Neutrophil (primary cell): ENCODE measurements at regions not wholly inside any gene's neighbourhood (a gene's known extent, or its start where the extent isn't known, plus 50 kb on each side); places are given as distances from the start of the nearest gene placed in this dataset.

Experiments used
- H3K27ac ChIP-seq: fragments of 200-600 bp; sonication (generic); 2 replicates; pipeline ENCODE4 v1.5.1; 2016; ENCODE audit warnings: mild to moderate bottlenecking, moderate library complexity
- H3K27me3 ChIP-seq: fragments of 200-600 bp; sonication (generic); 2 replicates; pipeline ENCODE4 v1.6.0; 2016; ENCODE audit warnings: mild to moderate bottlenecking
- H3K36me3 ChIP-seq: fragments of 200-600 bp; sonication (generic); 2 replicates; pipeline ENCODE4 v1.5.1; 2017
- H3K4me1 ChIP-seq, 2 experiments: fragments of 200-600 bp in 1 of 2; sonication (generic) in 1 of 2; 1 replicate in 1 of 2; 2 replicates in 1 of 2; pipeline versions ENCODE4 v1.5.1 to v1.6.1; 2013 to 2016; ENCODE audit warnings: low read depth in 1 of 2, low read length in 1 of 2, mild to moderate bottlenecking in 1 of 2, moderate library complexity in 1 of 2; ENCODE audit not compliant: control insufficient read depth in 1 of 2, insufficient read depth in 1 of 2
- H3K4me3 ChIP-seq, 2 experiments: fragments of 200-600 bp in 1 of 2; sonication (generic) in 1 of 2; 1 replicate in 1 of 2; 2 replicates in 1 of 2; pipeline ENCODE4 v1.5.1; 2013 to 2016; ENCODE audit warnings: low read depth in 1 of 2, low read length in 1 of 2, mild to moderate bottlenecking in 1 of 2, moderate library complexity in 1 of 2
- H3K9me3 ChIP-seq: fragments of 200-600 bp; sonication (generic); 2 replicates; pipeline ENCODE4 v1.5.1; 2016
- TF ChIP-seq, protein P1 (sequence below): fragments of 200-600 bp; sonication (generic); IDR thresholded peaks from 2 replicates; pipeline ENCODE4 v1.5.1; 2016; ENCODE audit warnings: antibody characterized with exemption

GRCh38 chr3:117903226-117903625 is 1131.4 kb downstream of the IGSF11 start:
- Histone ChIP-seq H3K9me3 (no peaks in the 10 kb centered on the region), H3K4me1 (no peaks in the 10 kb centered on the region), H3K27me3 (no peaks in the 10 kb centered on the region), H3K4me3 (no peak overlapping the region), H3K27ac (no peak overlapping the region), H3K36me3 (no peaks in the 10 kb centered on the region)
- TF ChIP-seq, protein P1, sequence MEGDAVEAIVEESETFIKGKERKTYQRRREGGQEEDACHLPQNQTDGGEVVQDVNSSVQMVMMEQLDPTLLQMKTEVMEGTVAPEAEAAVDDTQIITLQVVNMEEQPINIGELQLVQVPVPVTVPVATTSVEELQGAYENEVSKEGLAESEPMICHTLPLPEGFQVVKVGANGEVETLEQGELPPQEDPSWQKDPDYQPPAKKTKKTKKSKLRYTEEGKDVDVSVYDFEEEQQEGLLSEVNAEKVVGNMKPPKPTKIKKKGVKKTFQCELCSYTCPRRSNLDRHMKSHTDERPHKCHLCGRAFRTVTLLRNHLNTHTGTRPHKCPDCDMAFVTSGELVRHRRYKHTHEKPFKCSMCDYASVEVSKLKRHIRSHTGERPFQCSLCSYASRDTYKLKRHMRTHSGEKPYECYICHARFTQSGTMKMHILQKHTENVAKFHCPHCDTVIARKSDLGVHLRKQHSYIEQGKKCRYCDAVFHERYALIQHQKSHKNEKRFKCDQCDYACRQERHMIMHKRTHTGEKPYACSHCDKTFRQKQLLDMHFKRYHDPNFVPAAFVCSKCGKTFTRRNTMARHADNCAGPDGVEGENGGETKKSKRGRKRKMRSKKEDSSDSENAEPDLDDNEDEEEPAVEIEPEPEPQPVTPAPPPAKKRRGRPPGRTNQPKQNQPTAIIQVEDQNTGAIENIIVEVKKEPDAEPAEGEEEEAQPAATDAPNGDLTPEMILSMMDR = no peak

DNA sequence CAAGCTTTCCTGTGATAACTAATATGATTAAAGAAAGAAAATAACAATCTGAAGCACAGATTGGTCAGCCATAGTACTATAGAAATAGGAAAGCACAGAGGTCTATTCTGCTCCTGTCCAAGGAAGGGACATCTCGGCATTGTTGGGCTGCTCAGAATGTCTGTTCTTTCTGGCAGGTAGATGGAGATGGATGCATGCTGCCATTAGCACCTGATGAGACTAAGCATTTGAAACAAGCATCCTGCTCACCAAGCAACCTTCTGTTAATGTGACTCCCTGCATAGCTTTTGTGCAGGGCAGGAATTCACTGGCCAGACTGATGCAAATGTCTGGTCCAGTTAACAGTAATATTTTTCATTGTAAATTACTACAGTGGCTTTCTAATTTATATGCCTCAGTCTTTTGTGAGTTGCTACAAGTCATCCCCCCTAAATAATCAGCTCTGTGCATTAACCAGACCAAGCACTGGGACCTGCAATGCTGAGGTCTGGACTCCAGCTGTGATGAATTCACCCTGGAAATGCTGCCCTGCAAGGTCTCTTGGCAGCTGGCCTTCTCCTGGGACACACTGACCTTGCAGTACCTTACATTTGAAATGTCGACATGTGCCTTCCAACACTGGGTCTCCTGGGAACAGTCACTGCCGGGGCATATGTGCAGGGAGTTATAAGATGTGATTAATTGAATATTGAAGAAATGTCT is 1123.7 kb downstream of the IGSF11 start:
- H3K27me3 ChIP-seq = no peaks in the 10 kb centered on the region
- no peak overlapping the region for H3K27ac ChIP-seq
- no peaks in the 10 kb centered on the region for H3K36me3 ChIP-seq
- H3K4me3 ChIP-seq = no peak overlapping the region
- H3K9me3 ChIP-seq = no peaks in the 10 kb centered on the region
- no peaks in the 10 kb centered on the region for H3K4me1 ChIP-seq
- TF ChIP-seq, protein P1 = no peak

DNA sequence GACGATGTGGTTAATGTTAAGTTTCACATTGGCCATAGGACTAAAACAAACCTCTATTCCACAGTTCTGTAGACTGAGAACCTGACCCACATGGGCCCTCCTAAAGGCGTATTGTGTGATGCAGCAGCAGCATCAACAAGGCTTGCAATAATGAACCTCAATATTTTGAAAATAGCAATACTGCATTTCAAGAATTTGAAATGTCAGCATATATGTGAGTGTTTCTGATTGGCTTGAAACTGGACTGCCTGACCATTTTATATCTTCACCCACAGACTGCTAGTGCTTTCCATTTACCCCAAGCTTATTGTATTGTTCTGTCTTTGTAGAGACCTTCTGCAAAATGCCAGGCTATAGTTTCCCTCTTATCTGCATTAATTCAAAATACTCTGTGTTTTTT is 1122.3 kb downstream of the IGSF11 start:
- no peak overlapping the region for H3K4me3 ChIP-seq
- TF ChIP-seq, protein P1 = no peak
- H3K27me3 ChIP-seq = no peaks in the 10 kb centered on the region
- H3K36me3 ChIP-seq = no peaks in the 10 kb centered on the region
- no peaks in the 10 kb centered on the region for H3K4me1 ChIP-seq
- no peak overlapping the region for H3K27ac ChIP-seq
- H3K9me3 ChIP-seq = no peaks in the 10 kb centered on the region

DNA sequence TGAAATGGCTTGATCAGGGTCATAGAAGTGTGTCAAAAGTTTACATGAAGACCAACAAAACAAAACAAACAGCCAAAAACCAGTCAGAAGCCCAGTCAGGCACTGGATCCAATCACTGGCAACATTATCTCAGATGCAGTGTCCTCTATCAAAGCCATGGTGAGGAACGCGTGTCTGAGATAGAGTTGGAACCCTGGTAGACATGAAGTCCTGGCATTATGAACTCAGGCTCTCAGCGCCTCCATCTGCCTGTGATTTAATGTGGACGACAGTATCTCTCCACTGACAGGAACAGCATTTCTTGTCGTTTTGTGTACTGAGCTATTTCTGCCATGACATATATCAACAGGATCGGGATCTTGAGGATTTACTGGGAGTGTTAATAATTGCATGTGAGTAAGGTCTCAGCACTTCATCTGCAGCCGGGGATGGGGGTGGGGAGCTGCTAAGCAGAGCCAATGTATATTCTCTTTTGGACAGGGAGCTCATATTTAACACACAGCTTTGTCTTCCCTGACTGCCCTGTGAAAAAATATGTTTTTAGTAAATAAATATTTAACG is 1120.0 kb downstream of the IGSF11 start:
- TF ChIP-seq, protein P1 = no peak
- Histone ChIP-seq H3K27me3 (no peaks in the 10 kb centered on the region), H3K36me3 (no peaks in the 10 kb centered on the region), H3K4me3 (no peak overlapping the region), H3K27ac (no peak overlapping the region), H3K4me1 (no peaks in the 10 kb centered on the region), H3K9me3 (no peaks in the 10 kb centered on the region)

GRCh38 chr3:117916839-117917238 is 1117.8 kb downstream of the IGSF11 start:
- Histone ChIP-seq H3K9me3 (no peaks in the 10 kb centered on the region), H3K4me1 (no peaks in the 10 kb centered on the region), H3K27me3 (no peaks in the 10 kb centered on the region), H3K36me3 (no peaks in the 10 kb centered on the region), H3K27ac (no peak overlapping the region), H3K4me3 (no peak overlapping the region)
- TF ChIP-seq, protein P1 = no peak
